C4-2B (cell line): ENCODE measurements at regions not wholly inside any gene's neighbourhood (a gene's known extent, or its start where the extent isn't known, plus 50 kb on each side); places are given as distances from the start of the nearest gene placed in this dataset.

Experiments
- CTCF ChIP-seq: fragments of 450-650 bp; conservative IDR thresholded peaks from 2 replicates; pipeline ENCODE4 v1.5.1; 2017; ENCODE audit warnings: mild to moderate bottlenecking
- ZFX ChIP-seq: fragments of 450-650 bp; IDR thresholded peaks from 2 replicates; pipeline ENCODE4 v1.6.1; 2017

DNA sequence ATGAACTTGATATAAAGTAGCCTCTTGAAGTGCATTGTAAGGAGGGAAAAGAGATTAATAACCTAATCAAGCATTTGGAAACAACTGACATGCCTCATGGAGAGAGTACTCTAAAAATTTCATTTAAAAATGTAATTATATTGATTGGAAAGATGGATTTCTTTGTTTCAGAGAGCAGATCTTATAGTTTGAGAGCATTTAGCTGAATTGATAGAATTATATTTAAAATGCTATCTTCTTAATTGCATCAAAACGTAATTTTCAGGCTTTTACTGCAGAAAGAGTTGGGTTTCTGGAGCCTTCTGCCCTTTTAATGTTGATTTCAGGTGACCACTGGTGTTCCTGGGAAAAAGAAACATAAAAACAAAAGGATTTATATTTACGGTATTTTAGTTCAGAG, 130.6 kb downstream of the EDN3 start:
- TF ChIP-seq CTCF = no peak
- no peak for TF ChIP-seq ZFX
